ENCODE measurements at regions not wholly inside any gene's neighbourhood (a gene's known extent, or its start where the extent isn't known, plus 50 kb on each side); places are given as distances from the start of the nearest gene placed in this dataset.
"Not testable (repeated sequence)": the region's sequence is repeated elsewhere in the genome, so short reads cannot be mapped to it uniquely, and the experiment has no call there.

GRCh38 chr13:112145551-112146360 is 78.8 kb downstream of the SOX1 start:
- no peak for DNase-seq

DNA sequence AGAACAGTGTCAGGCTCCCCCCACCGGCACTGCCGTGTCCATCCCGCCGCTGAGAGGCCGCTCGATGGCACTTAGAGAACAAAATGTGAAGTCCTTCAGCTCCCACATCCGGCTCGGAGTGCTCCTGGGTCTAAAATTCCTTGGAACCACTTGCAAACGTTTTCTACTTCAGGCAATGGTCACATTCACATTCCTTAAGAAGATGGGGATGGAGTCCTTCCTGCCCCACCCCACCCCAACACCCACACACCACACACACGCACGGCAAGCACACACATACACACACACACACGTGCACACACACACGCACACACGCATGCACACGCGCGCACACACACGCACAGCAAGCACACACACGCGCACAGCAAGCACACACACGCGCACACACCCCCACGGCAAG is 83.4 kb downstream of the SOX1 start:
- no peak for DNase-seq

- no peak for DNase-seq
These were observed 85.9 kb downstream of the SOX1 start for GRCh38 chr13:112152846-112153245.

DNA sequence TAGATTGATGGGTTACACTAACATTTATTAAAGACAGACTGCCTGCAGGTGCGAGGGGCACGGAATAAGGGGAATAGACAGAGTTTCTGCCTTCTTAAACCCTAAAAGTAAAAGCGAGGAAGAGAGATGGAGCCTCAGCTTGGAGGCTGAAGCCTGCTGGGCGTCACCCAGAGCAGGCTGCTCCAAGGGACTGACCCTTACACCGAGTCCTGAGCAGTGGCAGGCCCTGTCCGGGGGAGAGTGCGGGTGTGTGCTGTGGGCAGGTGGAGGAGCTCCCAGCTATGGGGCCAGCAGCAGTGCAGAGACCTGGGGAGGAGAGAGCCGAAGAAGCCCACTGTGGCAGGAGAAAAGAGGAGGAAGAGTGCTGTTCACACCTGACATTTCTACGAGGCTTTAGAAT is 86.4 kb downstream of the SOX1 start:
- no peak for DNase-seq

DNA sequence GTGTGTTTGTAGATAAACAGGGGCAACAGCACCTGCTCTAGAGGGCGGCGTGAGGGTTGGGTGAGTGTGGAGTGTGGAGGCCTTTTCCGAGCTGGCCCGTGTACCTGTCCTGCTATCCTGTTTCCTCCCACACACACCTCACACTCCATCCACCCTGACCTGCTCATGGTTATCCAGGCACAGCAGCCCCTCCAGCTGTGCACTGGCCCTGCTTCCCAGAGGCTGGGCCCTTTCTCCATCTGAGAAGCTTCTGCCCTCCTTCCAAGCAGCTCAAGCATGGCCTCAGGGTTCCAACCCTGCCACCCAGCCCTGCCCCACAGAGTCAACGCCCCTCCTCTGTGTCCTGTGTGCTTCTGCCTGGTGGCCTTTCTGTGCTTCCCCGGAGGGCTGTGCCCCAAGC is 86.9 kb downstream of the SOX1 start:
- no peak for DNase-seq

- DNase-seq, result no peak
These were observed 87.5 kb downstream of the SOX1 start for GRCh38 chr13:112154301-112155060.

DNA sequence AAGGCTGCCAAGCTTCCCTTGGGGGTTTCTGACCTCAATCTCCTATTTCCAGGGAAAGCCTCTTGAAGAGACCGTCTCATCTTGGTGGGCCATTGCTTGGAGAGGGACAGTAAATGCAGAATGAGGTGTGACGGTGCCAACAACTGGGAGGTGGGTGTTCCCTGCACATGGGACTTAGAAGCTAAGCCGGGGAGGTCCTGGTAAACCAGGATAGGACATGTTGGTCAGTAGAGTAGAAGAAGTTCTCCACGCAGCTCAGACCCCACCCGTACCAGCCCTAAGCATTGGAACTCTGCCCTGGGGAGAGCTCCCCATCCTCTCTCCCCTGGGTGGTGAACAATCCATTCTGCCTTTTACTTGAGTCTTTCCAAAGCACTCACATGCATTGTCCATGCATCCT is 92.0 kb downstream of the SOX1 start:
- DNase-seq, result no peak

- DNase-seq, result no peak
These were observed 92.9 kb downstream of the SOX1 start for GRCh38 chr13:112159575-112160547.

DNA sequence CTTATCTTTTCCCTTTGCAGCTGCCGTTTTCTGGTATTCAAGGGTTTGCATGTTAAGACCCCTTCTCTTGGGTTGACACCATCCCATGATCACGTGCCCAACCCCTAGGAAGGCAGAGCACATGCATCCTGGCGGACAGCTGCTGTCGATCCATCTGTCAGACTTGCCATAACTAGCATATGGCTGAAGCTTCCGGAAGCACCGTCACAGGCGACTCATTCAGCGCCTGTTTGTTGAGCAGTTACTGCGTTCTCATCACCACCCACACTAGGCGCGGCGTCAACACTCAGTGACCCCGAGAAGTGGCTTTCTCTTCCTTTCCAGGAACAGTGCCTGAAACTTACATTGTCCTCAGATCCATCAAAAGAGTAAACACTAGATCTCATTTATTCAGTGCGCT is 93.6 kb downstream of the SOX1 start:
- DNase-seq, result no peak

DNA sequence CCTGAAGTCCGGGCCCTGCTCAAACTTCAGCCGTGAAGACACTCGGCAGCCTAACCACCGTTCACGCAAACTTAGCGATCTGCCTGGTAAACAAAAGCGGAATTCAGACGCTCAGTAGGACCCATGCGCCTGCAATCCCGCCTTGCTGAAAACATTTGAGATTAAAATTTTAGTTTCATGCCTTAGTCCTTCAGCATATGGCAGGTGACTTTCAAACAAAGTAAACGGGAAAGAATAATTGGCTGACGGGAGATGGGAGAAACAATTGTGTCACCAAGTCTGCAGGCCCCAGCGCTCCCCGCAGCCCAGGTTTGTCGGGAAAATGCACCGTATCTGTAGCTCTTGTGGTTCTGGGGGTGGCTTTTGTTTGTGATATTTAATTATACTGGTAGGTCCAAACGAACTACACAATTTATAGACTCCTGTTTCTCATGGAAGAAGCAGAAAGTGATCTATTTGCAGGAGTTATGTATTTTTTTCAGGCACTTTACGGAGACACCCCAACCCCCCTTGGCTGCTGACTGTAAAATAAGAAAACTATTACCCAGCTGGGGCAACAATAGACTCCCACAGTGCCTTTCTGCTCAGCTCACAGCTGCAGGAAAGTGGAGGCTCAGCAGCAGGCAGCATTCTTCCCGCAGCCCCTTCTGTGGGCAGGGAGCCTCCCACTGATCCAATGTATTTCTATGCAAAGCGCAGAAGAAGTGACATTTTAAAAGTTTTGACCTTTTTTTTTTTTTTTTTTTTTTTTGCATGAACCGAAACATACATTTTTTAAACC is 94.8 kb downstream of the SOX1 start:
- no peak for DNase-seq

DNA sequence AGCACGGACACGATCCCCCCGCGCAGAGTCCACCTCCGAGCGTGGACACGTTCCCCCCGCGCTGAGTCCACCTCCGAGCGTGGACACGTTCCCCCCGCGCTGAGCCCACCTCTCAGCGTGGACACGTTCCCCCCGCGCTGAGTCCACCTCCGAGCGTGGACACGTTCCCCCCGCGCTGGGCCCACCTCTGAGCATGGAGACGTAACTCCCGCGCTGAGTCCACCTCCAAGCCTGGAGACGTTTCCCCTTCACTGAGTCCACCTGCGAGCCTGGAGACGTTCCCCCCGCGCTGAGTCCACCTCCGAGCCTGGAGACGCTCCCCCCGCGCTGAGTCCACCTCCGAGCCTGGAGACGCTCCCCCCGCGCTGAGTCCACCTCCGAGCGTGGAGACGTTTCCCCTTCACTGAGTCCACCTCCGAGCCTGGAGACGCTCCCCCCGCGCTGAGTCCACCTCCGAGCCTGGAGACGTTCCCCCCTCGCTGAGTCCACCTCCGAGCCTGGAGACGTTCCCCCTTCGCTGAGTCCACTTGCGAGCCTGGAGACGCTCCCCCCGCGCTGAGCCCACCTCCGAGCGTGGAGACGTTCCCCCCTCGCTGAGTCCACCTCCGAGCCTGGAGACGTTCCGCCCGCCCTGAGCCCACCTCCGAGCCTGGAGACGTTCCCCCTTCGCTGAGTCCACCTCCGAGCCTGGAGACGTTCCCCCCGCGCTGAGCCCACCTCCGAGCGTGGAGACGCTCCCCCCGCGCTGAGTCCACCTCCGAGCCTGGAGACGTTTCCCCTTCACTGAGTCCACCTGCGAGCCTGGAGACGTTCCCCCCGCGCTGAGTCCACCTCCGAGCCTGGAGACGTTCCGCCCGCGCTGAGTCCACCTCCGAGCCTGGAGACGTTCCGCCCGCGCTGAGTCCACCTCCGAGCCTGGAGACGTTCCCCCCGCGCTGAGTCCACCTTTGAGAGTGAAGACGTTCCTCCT is 97.0 kb downstream of the SOX1 start:
- not testable (repeated sequence) for DNase-seq

DNA sequence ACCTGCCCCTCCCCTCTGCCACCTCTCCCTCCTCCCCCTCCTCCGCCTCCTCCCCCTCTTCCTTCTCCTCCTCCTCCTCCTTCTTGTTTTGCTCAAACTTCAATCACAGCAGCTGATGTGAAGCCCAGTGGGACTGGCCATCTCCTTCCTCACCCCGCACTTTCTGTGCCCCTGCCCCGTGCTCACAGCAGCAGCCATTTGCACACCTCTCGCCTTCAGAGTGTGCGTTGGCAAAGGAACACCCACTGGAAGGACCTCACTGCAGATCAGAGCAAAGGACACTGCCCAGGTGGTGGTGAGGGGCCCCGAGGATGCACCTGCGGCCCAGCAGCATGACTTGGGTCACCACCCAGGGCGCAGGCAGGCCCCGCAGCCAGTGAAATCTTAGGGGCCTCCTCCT is 98.8 kb downstream of the SOX1 start:
- DNase-seq, result no peak

DNA sequence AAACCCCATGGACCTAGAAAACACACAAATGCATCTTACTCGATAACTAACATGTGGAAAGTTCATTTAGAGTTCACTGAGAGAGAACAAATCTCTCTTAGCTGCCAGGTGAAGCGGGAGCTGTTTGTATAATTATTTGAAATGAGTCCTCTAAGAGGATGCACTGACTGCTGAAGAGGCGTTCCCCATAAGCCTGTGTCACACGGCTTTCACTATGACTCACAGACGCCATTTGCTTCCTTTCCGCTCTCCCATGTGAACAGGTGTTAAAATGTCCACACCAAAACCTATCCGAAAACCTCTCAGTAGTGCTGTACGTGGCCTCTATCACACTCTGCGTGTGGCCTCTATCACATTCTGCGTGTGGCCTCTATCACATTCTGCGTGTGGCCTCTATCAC is 101.8 kb downstream of the SOX1 start:
- no peak for DNase-seq

- no peak for DNase-seq
These were observed 103.2 kb downstream of the SOX1 start for GRCh38 chr13:112169941-112170822.

- no peak for DNase-seq
These were observed 104.0 kb downstream of the SOX1 start for GRCh38 chr13:112170823-112171569.

DNA sequence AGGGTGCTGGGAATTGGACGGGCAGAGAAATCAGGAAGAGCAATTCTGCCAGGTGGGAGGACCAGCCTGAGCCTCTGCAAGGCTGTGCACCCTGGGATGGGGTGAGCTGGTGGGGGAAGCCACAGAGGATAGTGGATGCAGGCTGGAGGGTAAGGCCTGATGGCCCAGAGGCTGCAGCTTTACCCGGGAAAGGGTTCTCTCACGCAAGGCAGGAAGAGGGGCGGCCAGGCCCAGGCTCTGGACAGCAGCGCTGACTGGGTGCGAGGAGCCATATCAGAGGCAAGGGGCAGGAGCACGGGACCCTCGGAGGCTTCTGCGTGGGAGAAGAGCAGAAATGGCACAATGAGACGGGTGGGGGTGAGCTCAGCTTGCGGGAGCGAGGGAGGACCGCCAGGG is 104.6 kb downstream of the SOX1 start:
- no peak for DNase-seq

DNA sequence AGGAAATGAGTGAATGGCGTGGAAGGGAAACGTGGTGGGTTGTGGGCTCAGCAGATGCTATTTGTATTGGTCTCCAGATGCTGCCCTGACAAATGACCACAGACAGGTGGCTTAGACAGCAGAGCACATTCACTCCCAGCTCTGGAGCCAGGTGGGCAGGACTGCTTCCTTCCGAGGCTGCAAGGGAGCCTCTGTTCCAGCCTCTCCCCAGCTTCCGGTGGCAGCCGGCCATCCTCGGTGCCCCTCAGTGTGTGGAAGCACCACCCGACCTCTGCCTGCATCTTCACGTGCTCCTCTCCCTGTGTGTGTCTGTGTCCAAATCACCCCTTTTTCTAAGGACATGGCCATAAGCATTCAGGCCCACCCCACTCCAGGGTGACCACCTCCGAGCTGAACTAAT is 105.1 kb downstream of the SOX1 start:
- no peak for DNase-seq

DNA sequence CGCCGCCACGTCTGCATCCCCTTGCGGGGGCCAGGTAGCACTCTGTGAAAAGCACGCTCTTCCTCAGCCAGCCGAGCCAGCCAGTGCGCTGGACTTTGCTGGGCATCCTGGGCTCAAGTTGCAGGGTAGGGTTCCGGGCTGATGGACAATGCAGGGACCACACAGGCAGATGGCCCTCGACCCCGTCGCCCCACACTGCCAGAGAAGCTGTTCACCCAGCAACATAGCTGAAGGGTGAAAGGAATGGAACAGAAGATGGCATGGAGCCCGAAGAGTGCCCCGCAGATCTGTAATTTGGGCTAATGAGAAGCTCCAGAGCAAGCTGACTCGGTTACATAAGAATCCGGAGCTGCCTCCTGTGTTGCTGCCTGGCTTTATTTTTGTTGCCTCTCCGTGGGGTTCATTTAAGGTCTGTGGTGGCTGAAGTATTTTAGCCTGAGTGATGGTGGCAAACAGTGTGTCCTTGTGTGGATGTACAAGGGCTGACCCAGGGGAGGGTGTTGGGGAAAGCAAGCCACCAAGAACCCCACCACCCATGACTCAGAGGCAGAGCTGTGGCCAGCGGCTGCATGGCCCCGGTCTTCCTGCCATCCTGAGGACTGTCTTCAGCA is 105.8 kb downstream of the SOX1 start:
- no peak for DNase-seq
